ENCODE measurements at regions not wholly inside any gene's neighbourhood (a gene's known extent, or its start where the extent isn't known, plus 50 kb on each side); places are given as distances from the start of the nearest gene placed in this dataset.

- intact Hi-C loops (cut with DNase I; ENCODE audit: low total_unique reads): loop anchor here (5.0 kb wide), 1 partner anchor 987 kb away; no protein-coding TSS in a partner anchor
- Histone ChIP-seq H3K36me3 (ENCODE audit: low read depth, missing control alignments) (no peaks in the 10 kb centered on the region), H3K4me1 (no peaks in the 10 kb centered on the region), H3K4me3 (no peak overlapping the region), H3K27me3 (no peaks in the 10 kb centered on the region), H3K27ac (no peak overlapping the region), H3K9me3 (no peaks in the 10 kb centered on the region)
- DNase-seq: no peak
- TF ChIP-seq POLR2A (IDR thresholded peaks at IDR 0.05): no peak
- TF ChIP-seq CTCF (IDR thresholded peaks at IDR 0.05): no peak
- WGBS, 2 donors: 93 to 97% methylated on average over 1 of the region's 1 CpG
These were observed 203.1 kb upstream of the NUDT6 start for GRCh38 chr4:123125477-123125876.

- Histone ChIP-seq H3K4me1 (no peaks in the 10 kb centered on the region), H3K9me3 (no peaks in the 10 kb centered on the region), H3K27me3 (no peaks in the 10 kb centered on the region), H3K36me3 (ENCODE audit: low read depth, missing control alignments) (no peaks in the 10 kb centered on the region), H3K4me3 (no peak overlapping the region), H3K27ac (no peak overlapping the region)
- intact Hi-C loops (cut with DNase I; ENCODE audit: low total_unique reads): loop anchor here (5.0 kb wide), 1 partner anchor 985 kb away; no protein-coding TSS in a partner anchor
- no peak for TF ChIP-seq POLR2A (IDR thresholded peaks at IDR 0.05)
- TF ChIP-seq CTCF (IDR thresholded peaks at IDR 0.05): peak in 1 of 3 experiments; percentile 35
- no peak for DNase-seq
- whole genome bisulfite sequencing, 2 donors: 29 to 33% methylated on average over 1 of the region's 1 CpG
These were observed 204.8 kb upstream of the NUDT6 start for GRCh38 chr4:123127218-123127617.

- TF ChIP-seq CTCF (IDR thresholded peaks at IDR 0.05) (no peak), POLR2A (IDR thresholded peaks at IDR 0.05) (no peak)
- Histone ChIP-seq H3K4me1 (no peaks in the 10 kb centered on the region), H3K9me3 (no peaks in the 10 kb centered on the region), H3K4me3 (no peak overlapping the region), H3K27ac (no peak overlapping the region), H3K27me3 (no peaks in the 10 kb centered on the region), H3K36me3 (ENCODE audit: low read depth, missing control alignments) (no peaks in the 10 kb centered on the region)
- whole genome bisulfite sequencing, 2 donors: 80 to 83% methylated on average over 2 of the region's 2 CpGs
- intact Hi-C loops (cut with DNase I; ENCODE audit: low total_unique reads): loop anchor here (5.0 kb wide), 1 partner anchor 984 kb away; no protein-coding TSS in a partner anchor
- no peak for DNase-seq
These were observed 205.5 kb upstream of the NUDT6 start for GRCh38 chr4:123127875-123128274.

- no peak for DNase-seq
- Histone ChIP-seq H3K27ac (no peak overlapping the region), H3K9me3 (no peaks in the 10 kb centered on the region), H3K36me3 (ENCODE audit: low read depth, missing control alignments) (no peaks in the 10 kb centered on the region), H3K27me3 (no peaks in the 10 kb centered on the region), H3K4me3 (no peak overlapping the region), H3K4me1 (no peaks in the 10 kb centered on the region)
- no peak for TF ChIP-seq CTCF (IDR thresholded peaks at IDR 0.05)
- no peak for TF ChIP-seq POLR2A (IDR thresholded peaks at IDR 0.05)
- intact Hi-C loops (cut with DNase I; ENCODE audit: low total_unique reads): no loop called here
- WGBS, 2 donors: 62 to 83% methylated on average over 4 of the region's 4 CpGs
These were observed 211.1 kb upstream of the NUDT6 start for GRCh38 chr4:123133397-123134050.

GRCh38 chr4:123144616-123145015, 222.2 kb upstream of the NUDT6 start:
- no peak for TF ChIP-seq CTCF (IDR thresholded peaks at IDR 0.05)
- no peak for TF ChIP-seq POLR2A (IDR thresholded peaks at IDR 0.05)
- Histone ChIP-seq H3K27ac (no peak overlapping the region), H3K4me1 (no peaks in the 10 kb centered on the region), H3K4me3 (no peak overlapping the region), H3K9me3 (no peaks in the 10 kb centered on the region), H3K36me3 (ENCODE audit: low read depth, missing control alignments) (no peaks in the 10 kb centered on the region), H3K27me3 (no peaks in the 10 kb centered on the region)
- intact Hi-C loops (cut with DNase I; ENCODE audit: low total_unique reads): no loop called here
- no peak for DNase-seq

All from testis (tissue), 2 donors.